Loucy (cell line): ENCODE measurements at regions not wholly inside any gene's neighbourhood (a gene's known extent, or its start where the extent isn't known, plus 50 kb on each side); places are given as distances from the start of the nearest gene placed in this dataset.

Experiments used
- H2AFZ ChIP-seq: fragments of 200-600 bp; sonication (generic); 2 replicates; pipeline ENCODE4 v1.6.0; 2016; ENCODE audit warnings: antibody characterized with exemption, mild to moderate bottlenecking, low read length, moderate library complexity
- H3F3A ChIP-seq: fragments of 200-600 bp; 2 replicates; pipeline ENCODE4 v1.6.0; 2016; ENCODE audit warnings: antibody characterized with exemption, low read depth, mild to moderate bottlenecking
- H3K27me3 ChIP-seq: fragments of 200-600 bp; sonication (generic); 2 replicates; pipeline ENCODE4 v1.6.1; 2014; ENCODE audit warnings: low read length, mild to moderate bottlenecking; ENCODE audit not compliant: insufficient read depth, poor library complexity, severe bottlenecking
- H3K36me3 ChIP-seq: fragments of 200-600 bp; sonication (generic); 2 replicates; pipeline ENCODE4 v1.6.1; 2016; ENCODE audit warnings: low read length; ENCODE audit not compliant: insufficient read depth
- H3K4me1 ChIP-seq: fragments of 200-600 bp; sonication (generic); 2 replicates; pipeline ENCODE4 v1.5.1; 2014; ENCODE audit warnings: low read length, mild to moderate bottlenecking; ENCODE audit not compliant: insufficient read depth, poor library complexity, severe bottlenecking
- H3K4me2 ChIP-seq: fragments of 200-600 bp; sonication (generic); 2 replicates; pipeline ENCODE4 v1.6.0; 2014; ENCODE audit warnings: antibody characterized with exemption, low read length, low read depth, mild to moderate bottlenecking; ENCODE audit not compliant: poor library complexity, severe bottlenecking
- H3K4me3 ChIP-seq: fragments of 200-600 bp; sonication (generic); 2 replicates; pipeline ENCODE4 v1.5.1; 2014; ENCODE audit warnings: low read length, mild to moderate bottlenecking, mixed read lengths; ENCODE audit not compliant: poor library complexity, severe bottlenecking
- H3K79me2 ChIP-seq: fragments of 200-600 bp; sonication (generic); 2 replicates; pipeline ENCODE4 v1.6.1; 2014; ENCODE audit warnings: low read length; ENCODE audit not compliant: insufficient read depth
- H3K9ac ChIP-seq: fragments of 200-600 bp; sonication (generic); 2 replicates; pipeline ENCODE4 v1.6.0; 2014; ENCODE audit warnings: mild to moderate bottlenecking, low read depth, low read length, moderate library complexity; ENCODE audit not compliant: poor library complexity, severe bottlenecking
- H3K9me2 ChIP-seq: fragments of 200-600 bp; sonication (generic); replicated peaks from 2 replicates; pipeline ENCODE4 v1.6.1; 2016; ENCODE audit warnings: low read depth, low read length, mixed read lengths
- H3K9me3 ChIP-seq: fragments of 200-600 bp; sonication (generic); 2 replicates; pipeline ENCODE4 v1.6.1; 2014; ENCODE audit warnings: mild to moderate bottlenecking, antibody characterized with exemption, low read length, low read depth; ENCODE audit not compliant: insufficient read depth
- H4K20me1 ChIP-seq: fragments of 200-600 bp; sonication (generic); 2 replicates; pipeline ENCODE4 v1.6.0; 2014; ENCODE audit warnings: antibody characterized with exemption, low read length, mild to moderate bottlenecking; ENCODE audit not compliant: insufficient read depth, poor library complexity, severe bottlenecking
- EZH2phosphoT487 ChIP-seq: fragments of 200-600 bp; IDR thresholded peaks from 2 replicates; pipeline ENCODE4 v1.6.1; 2018; ENCODE audit warnings: antibody characterized with exemption, mild to moderate bottlenecking, moderate library complexity, borderline replicate concordance
- TF ChIP-seq, protein P1 (sequence below): fragments of 200-600 bp; sonication (generic); conservative IDR thresholded peaks from 2 replicates; pipeline ENCODE4 v1.5.1; 2014; ENCODE audit warnings: mild to moderate bottlenecking, antibody characterized with exemption, low read length

GRCh38 chr2:21358976-21359375 lies 235.2 kb downstream of the TDRD15 start:
- Histone ChIP-seq H3K9ac (no peak overlapping the region), H3K4me3 (no peak overlapping the region), H3K79me2 (no peaks in the 10 kb centered on the region), H3K9me3 (no peaks in the 10 kb centered on the region; the same call in 1 of the 2 replicates), H3K4me1 (no peaks in the 10 kb centered on the region), H4K20me1 (no peaks in the 10 kb centered on the region), H3K36me3 (no peaks in the 10 kb centered on the region), H3K4me2 (no peak overlapping the region), H3K27me3 (no peaks in the 10 kb centered on the region), H3K9me2 (no peaks in the 10 kb centered on the region), H2AFZ (no peak overlapping the region), H3F3A (no peaks in the 10 kb centered on the region)
- no peak for TF ChIP-seq EZH2phosphoT487
- TF ChIP-seq, protein P1, sequence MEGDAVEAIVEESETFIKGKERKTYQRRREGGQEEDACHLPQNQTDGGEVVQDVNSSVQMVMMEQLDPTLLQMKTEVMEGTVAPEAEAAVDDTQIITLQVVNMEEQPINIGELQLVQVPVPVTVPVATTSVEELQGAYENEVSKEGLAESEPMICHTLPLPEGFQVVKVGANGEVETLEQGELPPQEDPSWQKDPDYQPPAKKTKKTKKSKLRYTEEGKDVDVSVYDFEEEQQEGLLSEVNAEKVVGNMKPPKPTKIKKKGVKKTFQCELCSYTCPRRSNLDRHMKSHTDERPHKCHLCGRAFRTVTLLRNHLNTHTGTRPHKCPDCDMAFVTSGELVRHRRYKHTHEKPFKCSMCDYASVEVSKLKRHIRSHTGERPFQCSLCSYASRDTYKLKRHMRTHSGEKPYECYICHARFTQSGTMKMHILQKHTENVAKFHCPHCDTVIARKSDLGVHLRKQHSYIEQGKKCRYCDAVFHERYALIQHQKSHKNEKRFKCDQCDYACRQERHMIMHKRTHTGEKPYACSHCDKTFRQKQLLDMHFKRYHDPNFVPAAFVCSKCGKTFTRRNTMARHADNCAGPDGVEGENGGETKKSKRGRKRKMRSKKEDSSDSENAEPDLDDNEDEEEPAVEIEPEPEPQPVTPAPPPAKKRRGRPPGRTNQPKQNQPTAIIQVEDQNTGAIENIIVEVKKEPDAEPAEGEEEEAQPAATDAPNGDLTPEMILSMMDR = no peak

- no peaks in the 10 kb centered on the region for H3K4me1 ChIP-seq
- no peaks in the 10 kb centered on the region for H3F3A ChIP-seq
- H2AFZ ChIP-seq = no peak overlapping the region
- H3K27me3 ChIP-seq = no peaks in the 10 kb centered on the region
- H3K4me3 ChIP-seq = no peak overlapping the region
- H3K79me2 ChIP-seq = no peaks in the 10 kb centered on the region
- H3K9me2 ChIP-seq = no peaks in the 10 kb centered on the region; the same call in 1 of the 2 replicates
- no peak overlapping the region for H3K9ac ChIP-seq
- no peak overlapping the region for H3K4me2 ChIP-seq
- no peak for TF ChIP-seq EZH2phosphoT487
- no peaks in the 10 kb centered on the region; the same call in 1 of the 2 replicates for H3K9me3 ChIP-seq
- H3K36me3 ChIP-seq = no peaks in the 10 kb centered on the region
- H4K20me1 ChIP-seq = no peaks in the 10 kb centered on the region
Measured at GRCh38 chr2:21361384-21361783, 237.6 kb downstream of the TDRD15 start.

- no peak overlapping the region for H3K9ac ChIP-seq
- H3F3A ChIP-seq = no peaks in the 10 kb centered on the region
- H3K4me2 ChIP-seq = no peak overlapping the region
- H4K20me1 ChIP-seq = no peaks in the 10 kb centered on the region
- TF ChIP-seq, protein P1 = no peak
- no peak for TF ChIP-seq EZH2phosphoT487
- H3K27me3 ChIP-seq = no peaks in the 10 kb centered on the region
- H3K9me2 ChIP-seq = no peaks in the 10 kb centered on the region; the same call in 1 of the 2 replicates
- H3K4me3 ChIP-seq = no peak overlapping the region
- H3K79me2 ChIP-seq = no peaks in the 10 kb centered on the region
- H2AFZ ChIP-seq = no peak overlapping the region
- H3K9me3 ChIP-seq = no peaks in the 10 kb centered on the region
- no peaks in the 10 kb centered on the region for H3K4me1 ChIP-seq
- H3K36me3 ChIP-seq = no peaks in the 10 kb centered on the region
Measured at GRCh38 chr2:21361957-21362486, 238.3 kb downstream of the TDRD15 start.

DNA sequence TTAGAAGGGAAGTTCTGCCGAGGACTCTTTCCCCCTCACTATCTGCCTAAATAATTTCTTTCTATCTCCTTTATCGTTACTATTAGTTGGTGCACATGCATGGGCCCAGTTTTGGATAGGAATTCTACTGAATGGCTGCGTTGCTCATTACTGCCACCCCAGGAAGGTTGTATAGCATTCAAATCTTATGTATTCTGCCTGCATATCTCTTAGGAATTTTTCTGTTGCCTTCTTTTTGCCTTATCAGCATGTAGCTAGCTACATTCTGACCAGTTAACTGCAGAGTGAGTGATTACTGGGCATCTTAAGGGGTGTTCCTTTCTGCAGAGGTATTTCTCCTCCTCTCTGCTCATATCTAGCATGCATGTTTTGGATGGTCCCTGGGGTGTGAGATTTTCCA lies 239.6 kb downstream of the TDRD15 start:
- Histone ChIP-seq H3F3A (no peaks in the 10 kb centered on the region), H3K4me1 (no peaks in the 10 kb centered on the region)

More for the DNA sequence above, 239.6 kb downstream of the TDRD15 start:
- Histone ChIP-seq H2AFZ (no peak overlapping the region), H3K79me2 (no peaks in the 10 kb centered on the region), H3K4me3 (no peak overlapping the region), H4K20me1 (no peaks in the 10 kb centered on the region), H3K9me2 (no peaks in the 10 kb centered on the region; the same call in 1 of the 2 replicates), H3K4me2 (no peak overlapping the region), H3K27me3 (no peaks in the 10 kb centered on the region), H3K9me3 (no peaks in the 10 kb centered on the region), H3K9ac (no peak overlapping the region), H3K36me3 (no peaks in the 10 kb centered on the region)
- no peak for TF ChIP-seq EZH2phosphoT487
- TF ChIP-seq, protein P1 = no peak
